GM19324 (cell line): ENCODE measurements at regions not wholly inside any gene's neighbourhood (a gene's known extent, or its start where the extent isn't known, plus 50 kb on each side); places are given as distances from the start of the nearest gene placed in this dataset.

Experiments
- ATAC-seq: cut with Tn5 transposase; IDR thresholded peaks from one replicate; pipeline ENCODE4 v1.9.1; 2021; ENCODE audit warnings: mild to moderate bottlenecking, moderate library complexity; ENCODE audit not compliant: unreplicated experiment, low FRiP score

- ATAC-seq, result no peak
Observed at GRCh38 chr9:107118863-107119624, 164.0 kb upstream of the RAD23B start.

- no peak for ATAC-seq
Observed at GRCh38 chr9:107119735-107120134, 163.3 kb upstream of the RAD23B start.

GRCh38 chr9:107123389-107123788 is 159.7 kb upstream of the RAD23B start:
- ATAC-seq, result no peak

GRCh38 chr9:107127608-107128007 is 155.5 kb upstream of the RAD23B start:
- ATAC-seq, result no peak

- ATAC-seq, result no peak
Observed at GRCh38 chr9:107131108-107131799, 151.8 kb upstream of the RAD23B start.

- no peak for ATAC-seq
Observed at GRCh38 chr9:107136296-107136695, 146.8 kb upstream of the RAD23B start.

GRCh38 chr9:107137495-107138202 is 145.4 kb upstream of the RAD23B start:
- no peak for ATAC-seq

GRCh38 chr9:107138261-107138992 is 144.7 kb upstream of the RAD23B start:
- ATAC-seq, result no peak

GRCh38 chr9:107141967-107142366 is 141.1 kb upstream of the RAD23B start:
- no peak for ATAC-seq

GRCh38 chr9:107142430-107142829 is 140.6 kb upstream of the RAD23B start:
- ATAC-seq, result no peak

- no peak for ATAC-seq
Observed at GRCh38 chr9:107142896-107143603, 140.0 kb upstream of the RAD23B start.

GRCh38 chr9:107144475-107144874 is 138.6 kb upstream of the RAD23B start:
- ATAC-seq, result no peak

GRCh38 chr9:107147134-107147533 is 135.9 kb upstream of the RAD23B start:
- no peak for ATAC-seq

- no peak for ATAC-seq
Observed at GRCh38 chr9:107148216-107148615, 134.9 kb upstream of the RAD23B start.

- ATAC-seq, result no peak
Observed at GRCh38 chr9:107149756-107150155, 133.3 kb upstream of the RAD23B start.

GRCh38 chr9:107153336-107153735 is 129.7 kb upstream of the RAD23B start:
- ATAC-seq, result no peak

GRCh38 chr9:107154291-107154690 is 128.8 kb upstream of the RAD23B start:
- ATAC-seq, result no peak

- no peak for ATAC-seq
Observed at GRCh38 chr9:107154766-107155165, 128.3 kb upstream of the RAD23B start.

- ATAC-seq, result no peak
Observed at GRCh38 chr9:107155244-107155817, 127.7 kb upstream of the RAD23B start.

- ATAC-seq, result no peak
Observed at GRCh38 chr9:107158321-107158720, 124.8 kb upstream of the RAD23B start.
